IMR-90 (cell line): ENCODE measurements at regions not wholly inside any gene's neighbourhood (a gene's known extent, or its start where the extent isn't known, plus 50 kb on each side); places are given as distances from the start of the nearest gene placed in this dataset.
"Not testable (repeated sequence)": the region's sequence is repeated elsewhere in the genome, so short reads cannot be mapped to it uniquely, and the experiment has no call there.

Source experiments
- ATAC-seq: fragments of 200-7000 bp; cut with Tn5 transposase; 2 replicates; pipeline ENCODE4 v1.9.1; 2020; ENCODE audit warnings: low read depth, mild to moderate bottlenecking, moderate library complexity
- BruUV-seq: library from RNA; stranded (reverse); fragments of 400-500 nt; replicated peaks from 2 replicates; lab custom pipeline; 2021; lab: Mats Ljungman, UMichigan
- CTCF ChIA-PET: fragments of 300-600 bp; formaldehyde crosslinking; extraction: SDS; loops from one replicate; lab custom pipeline; 2021; ENCODE audit warnings: antibody characterized with exemption; lab: Yijun Ruan, JAX
- POLR2A ChIA-PET: fragments of 300-600 bp; sonication (Branson Sonifier 250); formaldehyde crosslinking; loops from one replicate; lab custom pipeline; 2022; ENCODE audit warnings: antibody characterized with exemption; ENCODE audit not compliant: unreplicated experiment; lab: Charles Lee
- DNase-seq: peaks from one replicate; pipeline ENCODE4 v3.0.0; 2013
- H2AFZ ChIP-seq: replicated peaks from 2 replicates; pipeline ENCODE3; 2013; ENCODE audit warnings: low read length, mild to moderate bottlenecking; ENCODE audit not compliant: poor library complexity
- H2AK5ac ChIP-seq: 2 replicates; pipeline ENCODE4 v1.6.1; 2013; ENCODE audit warnings: low read depth, low read length, inconsistent platforms
- H2AK9ac ChIP-seq: replicated peaks from 2 replicates; pipeline ENCODE3; 2013; ENCODE audit warnings: mild to moderate bottlenecking, low read depth, low read length, moderate library complexity; ENCODE audit not compliant: poor library complexity
- H2BK120ac ChIP-seq: 2 replicates; pipeline ENCODE4 v1.6.1; 2013; ENCODE audit warnings: low read depth, low read length, inconsistent platforms
- H2BK15ac ChIP-seq: 3 replicates; pipeline ENCODE4 v1.6.1; 2013; ENCODE audit warnings: low read depth, low read length, inconsistent platforms
- H2BK20ac ChIP-seq: 2 replicates; pipeline ENCODE4 v1.6.1; 2013; ENCODE audit warnings: low read depth, mild to moderate bottlenecking, inconsistent platforms, low read length, moderate library complexity
- H2BK5ac ChIP-seq: 2 replicates; pipeline ENCODE4 v1.6.1; 2013; ENCODE audit warnings: mild to moderate bottlenecking, low read depth, low read length, inconsistent platforms; ENCODE audit not compliant: poor library complexity, severe bottlenecking
- H3K14ac ChIP-seq: replicated peaks from 2 replicates; pipeline ENCODE4 v1.6.1; 2013; ENCODE audit warnings: low read depth, low read length, inconsistent platforms
- H3K18ac ChIP-seq: 2 replicates; pipeline ENCODE4 v1.6.1; 2013; ENCODE audit warnings: low read depth, low read length, control low read depth
- H3K23ac ChIP-seq: 2 replicates; pipeline ENCODE4 v1.6.1; 2013; ENCODE audit warnings: low read depth, low read length, inconsistent platforms
- H3K27ac ChIP-seq: 2 replicates; pipeline ENCODE4 v1.5.1; 2013; ENCODE audit warnings: mild to moderate bottlenecking, control low read depth, low read length; ENCODE audit not compliant: insufficient read depth
- H3K27me3 ChIP-seq: 2 replicates; pipeline ENCODE4 v1.6.1; 2013; ENCODE audit warnings: low read length; ENCODE audit not compliant: control insufficient read depth, insufficient read depth
- H3K36me3 ChIP-seq: 2 replicates; pipeline ENCODE4 v1.6.1; 2013; ENCODE audit warnings: low read length, mixed read lengths; ENCODE audit not compliant: control insufficient read depth, insufficient read depth
- H3K4ac ChIP-seq: 2 replicates; pipeline ENCODE4 v1.6.1; 2013; ENCODE audit warnings: low read depth, low read length, inconsistent platforms
- H3K4me1 ChIP-seq: 2 replicates; pipeline ENCODE4 v1.6.1; 2013; ENCODE audit warnings: low read length, mixed read lengths; ENCODE audit not compliant: control insufficient read depth, insufficient read depth
- H3K4me2 ChIP-seq: 2 replicates; pipeline ENCODE4 v1.6.1; 2013; ENCODE audit warnings: low read depth, mild to moderate bottlenecking, control low read depth, low read length, moderate library complexity
- H3K4me3 ChIP-seq: 2 replicates; pipeline ENCODE4 v1.5.1; 2013; ENCODE audit warnings: low read depth, mild to moderate bottlenecking, control low read depth, low read length, moderate library complexity; ENCODE audit not compliant: insufficient read depth
- H3K56ac ChIP-seq: 2 replicates; pipeline ENCODE4 v1.6.1; 2013; ENCODE audit warnings: low read length, inconsistent platforms; ENCODE audit not compliant: insufficient read depth; ENCODE audit errors: extremely low read depth
- H3K79me1 ChIP-seq, 2 experiments: 2 replicates each; pipeline ENCODE4 v1.6.1; 2013; ENCODE audit warnings: low read length in 2 of 2, inconsistent platforms in 1 of 2, low read depth in 1 of 2
- H3K9ac ChIP-seq: 2 replicates; pipeline ENCODE4 v1.6.1; 2013; ENCODE audit warnings: low read depth, low read length, control low read depth
- H3K9me1 ChIP-seq: 2 replicates; pipeline ENCODE4 v1.6.1; 2013; ENCODE audit warnings: low read length, inconsistent platforms; ENCODE audit not compliant: insufficient read depth
- H3K9me3 ChIP-seq: 2 replicates; pipeline ENCODE4 v1.6.1; 2013; ENCODE audit warnings: low read length; ENCODE audit not compliant: control insufficient read depth, insufficient read depth
- H4K20me1 ChIP-seq: 2 replicates; pipeline ENCODE4 v1.6.1; 2013; ENCODE audit warnings: low read length, inconsistent platforms; ENCODE audit not compliant: insufficient read depth
- H4K5ac ChIP-seq: 2 replicates; pipeline ENCODE4 v1.6.1; 2013; ENCODE audit warnings: mild to moderate bottlenecking, low read depth, low read length, control low read depth
- H4K8ac ChIP-seq, 2 experiments: 2 replicates each; pipeline ENCODE4 v1.6.1; 2013; ENCODE audit warnings: low read depth in 2 of 2, low read length in 2 of 2, control low read depth in 1 of 2, inconsistent platforms in 1 of 2
- H4K91ac ChIP-seq: 2 replicates; pipeline ENCODE4 v1.6.1; 2013; ENCODE audit warnings: low read depth, low read length, inconsistent platforms; ENCODE audit not compliant: insufficient read depth
- BHLHE40 ChIP-seq: fragments of 150-350 bp; IDR thresholded peaks from 2 replicates; pipeline ENCODE4 v1.6.1; 2016; ENCODE audit warnings: mild to moderate bottlenecking, low read depth, low read length
- MAFK ChIP-seq: IDR thresholded peaks from 2 replicates; pipeline ENCODE4 v1.6.1; 2012; ENCODE audit warnings: low read depth, low read length, improper control_type of control experiment
- RFX5 ChIP-seq: IDR thresholded peaks from 2 replicates; pipeline ENCODE4 v1.8.0; 2012; ENCODE audit warnings: low read depth, mild to moderate bottlenecking, low read length, moderate library complexity
- WGBS, 2 experiments: methylation state at CpG; one replicate each; pipeline versions ENCODE4 v1.1.5 to v1.1.7; 2013; ENCODE audit warnings: missing lambda C conversion rate in 2 of 2; ENCODE audit not compliant: insufficient read length in 1 of 2; ENCODE audit errors: extremely low coverage in 2 of 2; 5-methylcytosine and 5-hydroxymethylcytosine counted together
- dilution Hi-C: fragments of 300-500 bp; cut with HindIII; formaldehyde crosslinking; loops from one replicate; pipeline ENCODE4 v1.14.3; 2018; ENCODE audit warnings: low sequenced_read_pairs; ENCODE audit not compliant: unreplicated experiment
- in situ Hi-C: fragments of 300-500 bp; cut with MboI; formaldehyde crosslinking; loops from 3 replicates; pipeline ENCODE4 v1.14.3; 2019; ENCODE audit warnings: low sequenced_read_pairs, inconsistent platforms, mixed read lengths
- intact Hi-C: fragments of 100-400 bp; cut with micrococcal nuclease; formaldehyde crosslinking; loops from 2 replicates; pipeline ENCODE4 v1.10.0; 2022

- no peaks in the 10 kb centered on the region for H3K79me1 ChIP-seq
- H3K9ac ChIP-seq = no peak overlapping the region
- no peaks in the 10 kb centered on the region for H3K9me3 ChIP-seq
- no peaks in the 10 kb centered on the region for H4K20me1 ChIP-seq
- no peak overlapping the region for H2BK15ac ChIP-seq
- dilution Hi-C loops = no loop called here
- no peak overlapping the region for H4K8ac ChIP-seq
- H2AK9ac ChIP-seq = no peak overlapping the region
- ChIA-PET CTCF (no interaction called here), POLR2A (interaction anchor here (0.6 kb wide), 1 partner anchor 676 kb away, joined by 3 read pairs; no protein-coding TSS in a partner anchor)
- H3K4me2 ChIP-seq = no peak overlapping the region
- no peak overlapping the region for H2BK20ac ChIP-seq
- H4K5ac ChIP-seq = no peak overlapping the region
- no peak overlapping the region for H3K4me3 ChIP-seq
- H3K9me1 ChIP-seq = no peaks in the 10 kb centered on the region
- no peak for DNase-seq
- H2AFZ ChIP-seq = no peak overlapping the region
- BruUV-seq = no TSS peak
- no peak overlapping the region for H3K23ac ChIP-seq
- H3K14ac ChIP-seq = no peak overlapping the region
- no CpG with 5 or more reads among the region's 2 CpGs for WGBS, 2 experiments
- H3K36me3 ChIP-seq = no peaks in the 10 kb centered on the region
- in situ Hi-C loops = loop anchor here (25.0 kb wide), 1 partner anchor 414 kb away; no protein-coding TSS in a partner anchor
- intact Hi-C loops = no loop called here
- H2AK5ac ChIP-seq = no peak overlapping the region
- no peak overlapping the region for H4K91ac ChIP-seq
- no peak overlapping the region for H3K56ac ChIP-seq
- no peak for ATAC-seq
- no peak overlapping the region for H2BK120ac ChIP-seq
- no peak overlapping the region for H3K27ac ChIP-seq
- H3K4ac ChIP-seq = no peak overlapping the region
- no peaks in the 10 kb centered on the region for H3K27me3 ChIP-seq
- no peak overlapping the region for H2BK5ac ChIP-seq
- no peaks in the 10 kb centered on the region for H3K4me1 ChIP-seq
- TF ChIP-seq MAFK = no peak
- no peak for TF ChIP-seq RFX5
- no peak for TF ChIP-seq BHLHE40
- H3K18ac ChIP-seq = no peak overlapping the region
Measured at GRCh38 chr11:106173291-106173690, 95.8 kb downstream of the AASDHPPT start.

GRCh38 chr11:106174003-106174402 is 96.5 kb downstream of the AASDHPPT start:
- DNase-seq, intact Hi-C loops, H3K9me3 ChIP-seq, H3K27ac ChIP-seq, H2BK15ac ChIP-seq, CTCF ChIA-PET, H3K23ac ChIP-seq, H2BK120ac ChIP-seq, POLR2A ChIA-PET, dilution Hi-C loops, H4K20me1 ChIP-seq, BruUV-seq, H2AK5ac ChIP-seq, H3K9me1 ChIP-seq, H3K56ac ChIP-seq, H3K36me3 ChIP-seq, H3K18ac ChIP-seq, H2AFZ ChIP-seq, H3K4me3 ChIP-seq, H4K91ac ChIP-seq, H3K4me2 ChIP-seq, H3K14ac ChIP-seq, H2AK9ac ChIP-seq, H4K5ac ChIP-seq, H3K9ac ChIP-seq, H3K79me1 ChIP-seq, H2BK5ac ChIP-seq, H3K27me3 ChIP-seq, ATAC-seq, H3K4me1 ChIP-seq, H4K8ac ChIP-seq, H3K4ac ChIP-seq, H2BK20ac ChIP-seq: not testable (repeated sequence)
- in situ Hi-C loops = loop anchor here (25.0 kb wide), 1 partner anchor 413 kb away; no protein-coding TSS in a partner anchor
- 54% methylated on average over 3 of the region's 4 CpGs; no CpG with 5 or more reads in 1 of the 2 experiments for WGBS, 2 experiments
